Vagina (tissue), 2 donors: ENCODE measurements at regions not wholly inside any gene's neighbourhood (a gene's known extent, or its start where the extent isn't known, plus 50 kb on each side); places are given as distances from the start of the nearest gene placed in this dataset.

ENCODE experiments used
- DNase-seq, 2 donors: peaks; one replicate each; pipeline ENCODE4 v3.0.0-alpha.2; 2017; ENCODE audit errors: extremely low spot score in 2 of 2
- H3K27ac ChIP-seq: fragments of 200-600 bp; sonication (generic); one replicate; pipeline ENCODE4 v1.5.1; 2019
- H3K27me3 ChIP-seq: fragments of 200-600 bp; sonication (generic); one replicate; pipeline ENCODE4 v1.5.1; 2019
- H3K36me3 ChIP-seq, 2 donors: fragments of 200-600 bp; sonication (generic); one replicate each; pipeline ENCODE4 v1.5.1; 2017 to 2019
- H3K4me1 ChIP-seq: fragments of 200-600 bp; sonication (generic); one replicate; pipeline ENCODE4 v1.5.1; 2019
- H3K4me3 ChIP-seq, 2 donors: fragments of 200-600 bp; sonication (generic); 1 replicate in 1 of 2; 2 replicates in 1 of 2; pipeline ENCODE4 v1.5.1; 2016 to 2019
- H3K9me3 ChIP-seq: fragments of 200-600 bp; sonication (generic); one replicate; pipeline ENCODE4 v1.5.1; 2019
- CTCF ChIP-seq, 3 experiments: fragments of 450-650 bp in 2 of 3; fragments of 200-600 bp in 1 of 3; sonication (generic) in 1 of 3; IDR thresholded peaks; one replicate each; pipeline ENCODE4 v1.5.1; 2017 to 2019; ENCODE audit warnings: antibody characterized with exemption in 3 of 3, mild to moderate bottlenecking in 2 of 3, moderate library complexity in 2 of 3
- POLR2A ChIP-seq, 2 donors: fragments of 450-650 bp; IDR thresholded peaks; one replicate each; pipeline ENCODE4 v1.6.1; 2017; ENCODE audit warnings: antibody characterized with exemption in 2 of 2, mild to moderate bottlenecking in 2 of 2, moderate library complexity in 2 of 2
- POLR2AphosphoS5 ChIP-seq, 2 donors: sonication (generic); formaldehyde crosslinking; IDR thresholded peaks; one replicate each; pipeline ENCODE4 v1.9.0; 2017; ENCODE audit warnings: antibody characterized with exemption in 2 of 2, mild to moderate bottlenecking in 2 of 2, low read depth in 1 of 2; ENCODE audit not compliant: insufficient read depth in 1 of 2
- intact Hi-C: fragments of 100-400 bp; cut with DNase I; formaldehyde crosslinking; loops from one replicate; pipeline ENCODE4 v1.15.1; 2023

GRCh38 chr10:117685431-117685830 lies 142.9 kb downstream of the EMX2 start:
- no peaks in the 10 kb centered on the region for H3K36me3 ChIP-seq
- H3K4me1 ChIP-seq, result peaks cover 9% of the 10 kb centered on the region
- no peaks in the 10 kb centered on the region for H3K27me3 ChIP-seq
- no peaks in the 10 kb centered on the region for H3K9me3 ChIP-seq
- no peak for TF ChIP-seq CTCF (IDR thresholded peaks at IDR 0.05)
- TF ChIP-seq POLR2AphosphoS5 (IDR thresholded peaks at IDR 0.05; ENCODE audit: insufficient read depth in 1 of 2, low read depth in 1 of 2), result no peak
- TF ChIP-seq POLR2A (IDR thresholded peaks at IDR 0.05), result no peak
- no peak overlapping the region for H3K27ac ChIP-seq
- DNase-seq, result no peak
- intact Hi-C loops, result no loop called here
- no peak overlapping the region for H3K4me3 ChIP-seq

GRCh38 chr10:117686606-117687005 lies 144.1 kb downstream of the EMX2 start:
- Histone ChIP-seq H3K27me3 (no peaks in the 10 kb centered on the region), H3K36me3 (no peaks in the 10 kb centered on the region), H3K4me3 (no peak overlapping the region), H3K27ac (no peak overlapping the region), H3K4me1 (peaks cover 9% of the 10 kb centered on the region), H3K9me3 (no peaks in the 10 kb centered on the region)
- TF ChIP-seq CTCF (IDR thresholded peaks at IDR 0.05) (no peak), POLR2AphosphoS5 (IDR thresholded peaks at IDR 0.05; ENCODE audit: insufficient read depth in 1 of 2, low read depth in 1 of 2) (no peak), POLR2A (IDR thresholded peaks at IDR 0.05) (no peak)
- intact Hi-C loops, result no loop called here
- DNase-seq, result no peak

- Histone ChIP-seq H3K36me3 (no peaks in the 10 kb centered on the region), H3K27ac (no peak overlapping the region), H3K27me3 (no peaks in the 10 kb centered on the region), H3K4me3 (no peak overlapping the region), H3K4me1 (peaks cover 9% of the 10 kb centered on the region), H3K9me3 (no peaks in the 10 kb centered on the region)
- no peak for DNase-seq
- intact Hi-C loops, result no loop called here
- TF ChIP-seq POLR2AphosphoS5 (IDR thresholded peaks at IDR 0.05; ENCODE audit: insufficient read depth in 1 of 2, low read depth in 1 of 2), result no peak
- no peak for TF ChIP-seq CTCF (IDR thresholded peaks at IDR 0.05)
- TF ChIP-seq POLR2A (IDR thresholded peaks at IDR 0.05), result no peak
Measured at GRCh38 chr10:117688358-117688757, 145.8 kb downstream of the EMX2 start.

GRCh38 chr10:117689566-117689965 lies 147.0 kb downstream of the EMX2 start:
- no peak for DNase-seq
- no peaks in the 10 kb centered on the region for H3K36me3 ChIP-seq
- H3K4me1 ChIP-seq, result peaks cover 6% of the 10 kb centered on the region
- no peak overlapping the region for H3K4me3 ChIP-seq
- intact Hi-C loops, result no loop called here
- H3K27ac ChIP-seq, result no peak overlapping the region
- H3K9me3 ChIP-seq, result no peaks in the 10 kb centered on the region
- no peaks in the 10 kb centered on the region for H3K27me3 ChIP-seq
- TF ChIP-seq POLR2AphosphoS5 (IDR thresholded peaks at IDR 0.05; ENCODE audit: insufficient read depth in 1 of 2, low read depth in 1 of 2), result no peak
- no peak for TF ChIP-seq POLR2A (IDR thresholded peaks at IDR 0.05)
- no peak for TF ChIP-seq CTCF (IDR thresholded peaks at IDR 0.05)

GRCh38 chr10:117690359-117690758 lies 147.8 kb downstream of the EMX2 start:
- DNase-seq, result no peak
- H3K27me3 ChIP-seq, result no peaks in the 10 kb centered on the region
- H3K4me1 ChIP-seq, result no peaks in the 10 kb centered on the region
- intact Hi-C loops, result no loop called here
- no peak overlapping the region for H3K4me3 ChIP-seq
- TF ChIP-seq CTCF (IDR thresholded peaks at IDR 0.05) (no peak), POLR2AphosphoS5 (IDR thresholded peaks at IDR 0.05; ENCODE audit: insufficient read depth in 1 of 2, low read depth in 1 of 2) (no peak), POLR2A (IDR thresholded peaks at IDR 0.05) (no peak)
- no peak overlapping the region for H3K27ac ChIP-seq
- H3K9me3 ChIP-seq, result no peaks in the 10 kb centered on the region
- no peaks in the 10 kb centered on the region for H3K36me3 ChIP-seq
